CD14-positive monocyte (primary cell): ENCODE measurements at regions not wholly inside any gene's neighbourhood (a gene's known extent, or its start where the extent isn't known, plus 50 kb on each side); places are given as distances from the start of the nearest gene placed in this dataset.

ENCODE experiments used
- DNase-seq, 3 donors: peaks; one replicate each; pipeline ENCODE4 v3.0.0-alpha.2; 2011 to 2022
- H2AFZ ChIP-seq: 2 replicates; pipeline ENCODE4 v1.6.0; 2012; ENCODE audit warnings: mild to moderate bottlenecking, low read depth, low read length, inconsistent platforms; ENCODE audit not compliant: insufficient read depth, poor library complexity, severe bottlenecking
- H3K27ac ChIP-seq, 2 donors: 1 replicate in 1 of 2; 2 replicates in 1 of 2; pipeline ENCODE4 v1.5.1; 2012 to 2013; ENCODE audit warnings: low read length in 2 of 2, control low read depth in 1 of 2, inconsistent platforms in 1 of 2, low read depth in 1 of 2, mild to moderate bottlenecking in 1 of 2
- H3K27me3 ChIP-seq, 2 donors: one replicate each; pipeline versions ENCODE4 v1.6.0 to v1.6.1; 2011 to 2013; ENCODE audit warnings: low read length in 2 of 2; ENCODE audit not compliant: control insufficient read depth in 2 of 2, insufficient read depth in 2 of 2
- H3K36me3 ChIP-seq, 2 donors: replicated peaks in 1 of 2; 1 replicate in 1 of 2; 2 replicates in 1 of 2; pipeline versions ENCODE4 v1.5.1 to v1.6.1; 2012 to 2013; ENCODE audit warnings: low read length in 2 of 2, control low read depth in 1 of 2, inconsistent platforms in 1 of 2, mild to moderate bottlenecking in 1 of 2; ENCODE audit not compliant: insufficient read depth in 2 of 2, control insufficient read depth in 1 of 2
- H3K4me1 ChIP-seq, 2 donors: 1 replicate in 1 of 2; 2 replicates in 1 of 2; pipeline versions ENCODE4 v1.5.1 to v1.6.1; 2012 to 2013; ENCODE audit warnings: low read length in 2 of 2, control low read depth in 1 of 2, inconsistent platforms in 1 of 2, mild to moderate bottlenecking in 1 of 2, moderate library complexity in 1 of 2; ENCODE audit not compliant: insufficient read depth in 2 of 2, control insufficient read depth in 1 of 2
- H3K4me2 ChIP-seq: replicated peaks from 2 replicates; pipeline ENCODE3; 2012; ENCODE audit warnings: low read length, moderate library complexity, mild to moderate bottlenecking; ENCODE audit not compliant: poor library complexity, severe bottlenecking; ENCODE audit errors: extremely low read depth
- H3K4me3 ChIP-seq, 3 experiments: fragments of 200-600 bp in 1 of 3; sonication (generic) in 1 of 3; replicated peaks in 1 of 3; 1 replicate in 2 of 3; 2 replicates in 1 of 3; pipeline ENCODE4 v1.5.1; 2011 to 2013; ENCODE audit warnings: low read length in 3 of 3, mild to moderate bottlenecking in 3 of 3, control low read depth in 2 of 3, low read depth in 2 of 3, inconsistent platforms in 1 of 3, moderate library complexity in 1 of 3
- H3K79me2 ChIP-seq: 2 replicates; pipeline ENCODE4 v1.6.0; 2012; ENCODE audit warnings: mild to moderate bottlenecking, control low read depth, inconsistent platforms, low read length, moderate library complexity; ENCODE audit not compliant: insufficient read depth
- H3K9ac ChIP-seq: 2 replicates; pipeline ENCODE4 v1.6.0; 2017; ENCODE audit warnings: low read length, mild to moderate bottlenecking; ENCODE audit not compliant: insufficient read depth, poor library complexity, severe bottlenecking
- H3K9me3 ChIP-seq, 2 donors: replicated peaks in 1 of 2; 1 replicate in 1 of 2; 2 replicates in 1 of 2; pipeline versions ENCODE4 v1.5.1 to v1.6.1; 2012 to 2013; ENCODE audit warnings: low read length in 2 of 2, control low read depth in 1 of 2; ENCODE audit not compliant: control insufficient read depth in 1 of 2, insufficient read depth in 1 of 2
- H4K20me1 ChIP-seq: 2 replicates; pipeline ENCODE4 v1.6.0; 2012; ENCODE audit warnings: mild to moderate bottlenecking, low read length, control low read depth, moderate library complexity; ENCODE audit not compliant: insufficient read depth
- H3K27ac Mint-ChIP-seq, 7 donors: one replicate each; pipeline ENCODE4 v1.8.0; 2020; ENCODE audit warnings: mild to moderate bottlenecking in 7 of 7, mixed read lengths in 7 of 7, moderate library complexity in 6 of 7, inconsistent platforms in 2 of 7
- H3K27me3 Mint-ChIP-seq, 3 donors: one replicate each; pipeline ENCODE4 v1.8.0; 2021 to 2022; ENCODE audit warnings: low read depth in 3 of 3, mild to moderate bottlenecking in 3 of 3, mixed read lengths in 3 of 3, moderate library complexity in 3 of 3, inconsistent platforms in 1 of 3
- H3K36me3 Mint-ChIP-seq, 2 donors: one replicate each; pipeline ENCODE4 v1.8.0; 2020; ENCODE audit warnings: mixed read lengths in 2 of 2, inconsistent platforms in 1 of 2, mild to moderate bottlenecking in 1 of 2
- H3K4me1 Mint-ChIP-seq: one replicate; pipeline ENCODE4 v1.8.0; 2020; ENCODE audit warnings: mild to moderate bottlenecking, mixed read lengths
- H3K4me3 Mint-ChIP-seq, 2 donors: one replicate each; pipeline ENCODE4 v1.8.0; 2020; ENCODE audit warnings: mild to moderate bottlenecking in 2 of 2, mixed read lengths in 2 of 2, moderate library complexity in 1 of 2
- H3K9me3 Mint-ChIP-seq, 7 donors: one replicate each; pipeline ENCODE4 v1.8.0; 2020 to 2022; ENCODE audit warnings: mixed read lengths in 7 of 7, mild to moderate bottlenecking in 6 of 7, moderate library complexity in 6 of 7, inconsistent platforms in 2 of 7
- WGBS: methylation state at CpG from one replicate; pipeline ENCODE4 v1.1.5; 2013; ENCODE audit warnings: missing lambda C conversion rate; ENCODE audit not compliant: insufficient coverage; 5-methylcytosine and 5-hydroxymethylcytosine counted together
- intact Hi-C, 2 donors: fragments of 100-400 bp; cut with micrococcal nuclease; formaldehyde crosslinking; loops; one replicate each; pipeline versions ENCODE4 v1.15.0 to v1.15.1; 2023
- TF ChIP-seq, protein P1 (sequence below): fragments of 200-600 bp; IDR thresholded peaks from one replicate; pipeline ENCODE4 v1.8.0; 2022; ENCODE audit warnings: antibody characterized with exemption, mild to moderate bottlenecking

DNA sequence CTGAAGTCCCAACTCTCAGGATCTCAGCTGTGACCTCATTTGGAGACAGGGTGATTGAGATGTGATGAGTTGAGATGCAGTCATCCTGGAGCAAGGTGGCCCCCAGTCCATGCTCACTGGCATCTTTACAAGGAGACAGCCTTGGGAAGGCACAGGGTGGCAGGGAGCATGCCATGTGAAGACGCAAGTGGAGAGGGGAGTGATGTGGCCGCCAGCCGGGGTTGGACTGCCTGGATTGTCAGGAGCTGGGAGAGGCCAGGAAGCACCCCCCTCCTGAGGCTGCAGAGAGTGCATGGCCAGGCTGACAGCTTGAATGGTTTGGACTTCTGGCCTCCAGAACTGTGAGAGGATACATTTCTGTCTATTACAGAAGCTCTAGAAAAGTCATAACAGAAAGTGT, 194.4 kb downstream of the UQCRFS1 start:
- Histone ChIP-seq H4K20me1 (no peaks in the 10 kb centered on the region), H3K36me3 (no peaks in the 10 kb centered on the region), H3K9ac (no peak overlapping the region), H3K9me3 (no peaks in the 10 kb centered on the region), H3K4me1 (no peaks in the 10 kb centered on the region), H3K27me3 (no peaks in the 10 kb centered on the region), H2AFZ (no peak overlapping the region), H3K79me2 (no peaks in the 10 kb centered on the region), H3K4me3 (no peak overlapping the region), H3K4me2 (no peak overlapping the region), H3K27ac (no peak overlapping the region)
- TF ChIP-seq, protein P1, sequence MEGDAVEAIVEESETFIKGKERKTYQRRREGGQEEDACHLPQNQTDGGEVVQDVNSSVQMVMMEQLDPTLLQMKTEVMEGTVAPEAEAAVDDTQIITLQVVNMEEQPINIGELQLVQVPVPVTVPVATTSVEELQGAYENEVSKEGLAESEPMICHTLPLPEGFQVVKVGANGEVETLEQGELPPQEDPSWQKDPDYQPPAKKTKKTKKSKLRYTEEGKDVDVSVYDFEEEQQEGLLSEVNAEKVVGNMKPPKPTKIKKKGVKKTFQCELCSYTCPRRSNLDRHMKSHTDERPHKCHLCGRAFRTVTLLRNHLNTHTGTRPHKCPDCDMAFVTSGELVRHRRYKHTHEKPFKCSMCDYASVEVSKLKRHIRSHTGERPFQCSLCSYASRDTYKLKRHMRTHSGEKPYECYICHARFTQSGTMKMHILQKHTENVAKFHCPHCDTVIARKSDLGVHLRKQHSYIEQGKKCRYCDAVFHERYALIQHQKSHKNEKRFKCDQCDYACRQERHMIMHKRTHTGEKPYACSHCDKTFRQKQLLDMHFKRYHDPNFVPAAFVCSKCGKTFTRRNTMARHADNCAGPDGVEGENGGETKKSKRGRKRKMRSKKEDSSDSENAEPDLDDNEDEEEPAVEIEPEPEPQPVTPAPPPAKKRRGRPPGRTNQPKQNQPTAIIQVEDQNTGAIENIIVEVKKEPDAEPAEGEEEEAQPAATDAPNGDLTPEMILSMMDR, result no peak
- Mint-ChIP-seq H3K36me3 (no peaks in the 10 kb centered on the region), H3K27ac (no peak overlapping the region), H3K27me3 (peaks cover 0 to 7% (median 3%) of the 10 kb centered on the region in 3 donors), H3K9me3 (peaks cover 0 to 6% (median 0%) of the 10 kb centered on the region in 7 donors), H3K4me3 (no peak overlapping the region), H3K4me1 (no peaks in the 10 kb centered on the region)
- intact Hi-C loops, result no loop called here
- no peak for DNase-seq
- WGBS, result 87% methylated on average over 3 of the region's 3 CpGs

DNA sequence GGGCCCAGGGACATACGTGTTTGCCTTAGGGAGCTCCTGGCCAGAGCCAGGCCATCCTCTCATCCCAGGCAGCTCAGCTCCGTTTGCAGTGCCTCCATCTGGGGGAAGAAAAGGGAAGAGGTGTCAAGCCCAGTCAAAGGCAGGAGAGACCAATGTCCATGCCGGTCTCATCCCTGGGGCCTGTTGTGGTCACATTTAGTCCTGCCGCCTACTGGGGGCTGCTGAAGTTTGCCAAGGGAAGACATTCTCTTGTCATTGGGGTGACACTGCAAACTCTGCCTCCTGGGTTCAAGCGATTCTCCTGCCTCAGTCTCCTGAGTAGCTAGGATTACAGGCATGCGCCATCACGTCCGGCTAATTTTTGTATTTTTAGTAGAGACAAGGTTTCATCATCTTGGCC, 195.2 kb downstream of the UQCRFS1 start:
- no peaks in the 10 kb centered on the region for H3K4me1 Mint-ChIP-seq
- H3K4me2 ChIP-seq, result no peak overlapping the region
- no peaks in the 10 kb centered on the region for H3K79me2 ChIP-seq
- H3K4me3 ChIP-seq, result no peak overlapping the region
- H3K27ac ChIP-seq, result no peak overlapping the region
- WGBS, result 89% methylated on average over 5 of the region's 8 CpGs
- no peaks in the 10 kb centered on the region for H3K36me3 ChIP-seq
- no peaks in the 10 kb centered on the region for H3K36me3 Mint-ChIP-seq
- intact Hi-C loops, result no loop called here
- H3K4me1 ChIP-seq, result no peaks in the 10 kb centered on the region
- H3K27me3 Mint-ChIP-seq, result peaks cover 0 to 5% (median 3%) of the 10 kb centered on the region in 3 donors
- no peak overlapping the region for H3K4me3 Mint-ChIP-seq
- H4K20me1 ChIP-seq, result no peaks in the 10 kb centered on the region
- H3K9me3 ChIP-seq, result no peaks in the 10 kb centered on the region
- TF ChIP-seq, protein P1, result no peak
- no peaks in the 10 kb centered on the region for H3K27me3 ChIP-seq
- H3K27ac Mint-ChIP-seq, result no peak overlapping the region
- no peak for DNase-seq
- H2AFZ ChIP-seq, result no peak overlapping the region
- H3K9me3 Mint-ChIP-seq, result peaks cover 0 to 4% (median 0%) of the 10 kb centered on the region in 7 donors
- H3K9ac ChIP-seq, result no peak overlapping the region
